Left forelimb (tissue), 1 donor: ENCODE measurements at regions not wholly inside any gene's neighbourhood (a gene's known extent, or its start where the extent isn't known, plus 50 kb on each side); places are given as distances from the start of the nearest gene placed in this dataset.
"Not testable (repeated sequence)": the region's sequence is repeated elsewhere in the genome, so short reads cannot be mapped to it uniquely, and the experiment has no call there.

Source experiments
- DNase-seq: peaks from one replicate; pipeline ENCODE4 v3.0.0-alpha.2; 2018; ENCODE audit warnings: low spot score

GRCh38 chr7:82701949-82702348, 258.4 kb upstream of the CACNA2D1 start:
- no peak for DNase-seq

DNA sequence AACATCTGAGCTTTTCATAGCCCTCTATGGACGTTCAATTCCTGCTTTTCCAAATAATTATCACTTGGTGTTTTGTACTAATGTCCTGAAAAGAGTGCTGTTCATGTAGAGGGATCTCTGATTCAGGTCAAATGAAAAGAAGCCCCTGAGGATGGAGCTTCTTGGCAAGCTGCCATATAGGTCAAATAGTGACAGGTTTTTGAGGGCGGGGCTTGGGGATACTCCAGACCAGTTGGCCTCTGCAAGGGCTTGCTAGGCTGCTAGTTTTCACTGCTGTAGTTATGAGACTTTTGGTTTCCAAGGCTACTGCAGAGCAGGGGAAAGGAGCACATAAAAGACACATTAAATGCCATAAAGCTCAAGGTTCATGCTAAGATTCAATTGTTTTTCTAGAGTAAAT, 257.2 kb upstream of the CACNA2D1 start:
- DNase-seq, result no peak

DNA sequence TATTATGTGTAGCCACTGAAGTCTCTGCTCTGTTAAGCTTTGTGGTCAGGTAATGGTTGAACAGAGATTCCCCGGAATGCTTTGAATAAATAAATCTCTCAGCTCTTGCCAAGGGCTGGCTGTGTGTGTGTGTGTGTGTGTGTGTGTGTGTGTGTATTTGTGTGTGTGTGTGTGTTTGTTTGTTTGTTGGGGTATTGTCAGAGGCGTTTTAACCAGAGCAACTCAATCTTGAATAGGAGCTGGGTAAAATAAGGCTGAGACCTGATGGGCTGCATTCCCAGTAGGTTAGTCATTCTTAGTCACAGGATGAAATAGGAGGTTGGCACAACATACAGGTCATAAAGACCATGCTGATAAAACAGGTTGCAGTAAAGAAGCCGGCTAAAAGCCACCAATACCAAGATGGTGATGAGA, 256.2 kb upstream of the CACNA2D1 start:
- no peak for DNase-seq

GRCh38 chr7:82697897-82698296, 254.3 kb upstream of the CACNA2D1 start:
- no peak for DNase-seq

GRCh38 chr7:82696631-82697030, 253.1 kb upstream of the CACNA2D1 start:
- no peak for DNase-seq

DNA sequence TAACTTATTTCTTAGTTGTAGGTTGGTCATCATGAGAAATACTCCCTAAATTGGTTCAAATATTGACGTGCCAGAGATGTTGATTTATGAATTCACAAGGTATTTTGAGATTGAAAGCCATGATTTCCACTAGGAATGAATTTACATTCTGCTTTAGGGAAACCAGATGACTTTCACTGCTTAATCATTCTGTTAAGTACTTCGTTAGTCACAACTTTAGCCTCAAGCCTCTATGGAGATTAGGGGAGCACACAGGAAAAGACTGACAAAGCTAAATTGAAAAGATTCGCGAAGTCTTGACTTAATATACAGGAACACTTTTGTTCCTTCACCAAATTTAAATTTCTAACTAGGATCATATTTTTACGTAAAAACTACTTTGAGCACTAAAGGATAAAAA, 250.4 kb upstream of the CACNA2D1 start:
- DNase-seq, result no peak

DNA sequence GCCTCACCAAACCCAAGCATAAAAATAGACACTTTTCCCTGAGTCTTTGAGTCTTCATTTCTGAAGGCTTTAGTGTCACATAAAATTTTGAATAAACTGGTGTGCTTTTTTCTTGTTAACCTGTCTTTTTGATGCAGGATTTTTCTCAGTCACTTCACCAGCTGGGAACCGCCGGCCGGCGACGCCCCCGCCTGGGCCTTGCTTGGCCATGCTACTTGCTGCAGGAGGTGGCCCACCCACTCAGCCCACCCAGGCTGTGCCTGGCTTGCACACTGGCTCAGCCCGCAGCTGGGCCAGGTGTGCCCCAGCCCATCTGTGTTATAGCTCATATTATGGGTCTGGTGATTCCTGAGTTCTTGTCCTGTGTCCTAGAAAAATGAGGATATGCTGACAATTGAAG, 247.4 kb upstream of the CACNA2D1 start:
- no peak for DNase-seq

- DNase-seq, result no peak
These were observed 241.6 kb upstream of the CACNA2D1 start for GRCh38 chr7:82685214-82685613.

DNA sequence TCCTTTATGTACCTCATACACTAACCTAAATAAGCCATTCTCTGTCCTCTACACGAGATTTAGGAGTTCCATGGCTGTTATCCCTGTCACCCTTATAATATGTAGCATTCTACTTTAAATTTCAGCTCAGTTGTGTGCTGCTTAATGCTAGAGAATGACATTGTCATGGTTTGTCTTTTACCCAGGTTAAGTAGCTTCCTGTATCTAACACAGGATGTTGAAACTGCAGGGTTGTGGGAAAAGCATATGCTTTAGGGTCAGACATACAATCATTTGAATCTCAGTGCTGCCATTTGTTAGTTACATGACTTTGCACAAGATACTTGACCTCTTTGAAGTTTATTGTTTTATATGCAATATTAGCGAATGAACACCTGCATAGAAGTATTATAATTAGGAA, 235.1 kb upstream of the CACNA2D1 start:
- DNase-seq, result no peak

DNA sequence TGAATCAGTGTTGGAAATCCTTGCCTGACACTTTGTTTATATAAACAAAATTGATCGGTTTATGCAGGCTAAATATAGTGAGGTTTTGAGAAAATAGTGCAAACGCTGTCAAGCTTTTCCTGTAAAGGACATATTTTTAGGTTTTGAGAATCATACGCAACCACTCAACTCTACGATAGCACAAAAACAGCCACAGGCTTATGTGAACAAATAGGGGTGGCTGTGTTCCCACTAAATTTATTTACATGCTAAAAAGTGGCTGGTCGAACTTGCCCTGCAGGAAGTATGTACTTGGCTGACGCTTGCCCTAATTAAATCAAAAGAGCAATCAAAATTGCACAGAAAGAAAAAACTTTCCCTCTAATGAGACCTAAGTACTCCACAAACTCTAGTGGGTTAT, 234.7 kb upstream of the CACNA2D1 start:
- DNase-seq, result no peak

DNA sequence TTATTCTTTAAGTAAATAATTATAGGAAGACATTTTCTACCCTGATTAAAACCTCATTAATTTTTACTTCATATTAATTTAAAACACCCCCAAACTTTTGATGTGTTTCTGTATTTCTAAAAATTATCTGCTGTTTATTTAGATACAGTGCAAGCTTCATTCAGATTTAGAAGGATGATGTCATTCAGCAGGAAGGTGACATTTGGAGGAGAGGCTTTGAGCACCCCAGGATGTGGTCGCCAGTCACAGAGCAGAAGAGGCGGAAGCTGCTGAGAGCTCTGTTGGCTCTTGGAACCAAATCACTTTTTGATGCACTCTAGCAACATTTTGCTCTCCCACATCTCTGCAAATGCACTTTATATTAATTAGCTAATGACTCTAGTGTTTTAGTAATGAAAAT, 233.9 kb upstream of the CACNA2D1 start:
- DNase-seq, result no peak

- no peak for DNase-seq
These were observed 233.3 kb upstream of the CACNA2D1 start for GRCh38 chr7:82676777-82677463.

DNA sequence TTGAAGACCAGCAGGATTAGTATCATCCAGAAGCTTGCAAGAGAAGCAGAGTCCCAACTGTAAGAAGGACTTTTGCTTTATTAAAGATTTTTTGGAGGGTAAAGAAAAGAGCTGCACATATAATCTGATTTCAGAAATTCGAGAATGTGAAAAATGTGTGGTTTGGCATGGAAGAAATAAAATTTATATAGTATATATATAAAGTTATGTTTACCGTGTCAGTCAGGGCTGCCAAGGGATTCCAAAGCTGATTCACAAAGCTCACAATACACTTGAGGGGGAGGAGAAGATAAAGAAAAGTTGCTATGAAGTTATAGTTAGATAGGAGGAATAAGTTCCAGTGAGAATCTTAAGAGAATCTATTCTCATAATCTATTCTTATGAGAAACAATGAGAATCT, 231.8 kb upstream of the CACNA2D1 start:
- DNase-seq, result no peak

DNA sequence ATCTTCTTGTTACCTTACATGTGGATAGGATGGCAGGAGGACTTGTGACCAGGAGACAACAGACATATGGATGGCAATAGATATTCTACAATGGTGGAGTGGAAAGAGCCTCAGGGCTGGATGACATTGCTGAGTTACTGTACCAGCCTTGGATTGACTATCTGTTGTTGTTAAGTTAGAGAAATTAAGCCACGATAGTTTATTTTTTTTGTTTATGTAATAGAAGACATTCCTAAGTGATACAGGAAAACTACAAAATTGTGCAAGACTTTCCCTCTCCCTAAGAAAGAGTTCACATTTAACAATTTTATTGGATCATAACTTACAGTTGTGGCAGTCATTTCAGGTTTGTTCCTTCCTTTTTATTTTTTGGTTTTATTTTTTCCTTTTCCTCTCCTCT, 230.7 kb upstream of the CACNA2D1 start:
- DNase-seq, result no peak

DNA sequence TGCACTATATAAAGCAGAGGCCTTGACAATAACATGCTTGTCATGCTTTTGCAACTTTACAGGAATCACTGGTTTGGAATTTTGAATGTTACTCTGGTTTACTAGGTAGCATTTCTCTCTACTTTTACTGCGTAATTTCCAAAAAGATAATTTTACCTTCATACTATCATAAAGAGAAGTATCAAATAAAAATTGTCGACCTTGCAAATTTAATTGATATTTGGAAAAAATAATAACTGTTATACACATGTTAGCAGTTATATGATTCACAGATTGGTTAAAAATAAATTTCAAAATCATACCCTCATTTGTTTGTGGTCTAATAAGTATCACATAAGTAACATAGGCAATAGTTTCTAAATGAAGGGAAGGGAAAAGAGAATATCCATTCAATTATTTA, 228.5 kb upstream of the CACNA2D1 start:
- no peak for DNase-seq

DNA sequence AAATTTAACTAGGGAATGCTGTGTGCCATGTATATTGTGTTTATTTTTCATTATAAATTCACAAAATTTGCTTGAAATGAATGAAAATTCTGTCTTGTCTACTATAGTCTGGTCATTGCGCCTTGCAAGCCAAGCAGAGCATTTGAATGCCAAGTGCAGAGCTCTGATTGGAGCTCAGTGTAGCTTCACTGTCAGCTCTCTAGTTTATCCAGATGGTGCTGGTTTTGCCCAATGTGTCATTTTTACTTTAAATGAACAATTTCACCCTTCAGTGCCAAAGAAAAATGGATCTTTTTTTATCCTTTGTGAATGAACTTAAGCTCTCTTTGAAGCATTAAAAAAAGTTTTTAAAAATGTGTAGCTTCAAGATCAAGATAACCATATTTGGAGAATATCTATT, 225.6 kb upstream of the CACNA2D1 start:
- DNase-seq, result no peak

DNA sequence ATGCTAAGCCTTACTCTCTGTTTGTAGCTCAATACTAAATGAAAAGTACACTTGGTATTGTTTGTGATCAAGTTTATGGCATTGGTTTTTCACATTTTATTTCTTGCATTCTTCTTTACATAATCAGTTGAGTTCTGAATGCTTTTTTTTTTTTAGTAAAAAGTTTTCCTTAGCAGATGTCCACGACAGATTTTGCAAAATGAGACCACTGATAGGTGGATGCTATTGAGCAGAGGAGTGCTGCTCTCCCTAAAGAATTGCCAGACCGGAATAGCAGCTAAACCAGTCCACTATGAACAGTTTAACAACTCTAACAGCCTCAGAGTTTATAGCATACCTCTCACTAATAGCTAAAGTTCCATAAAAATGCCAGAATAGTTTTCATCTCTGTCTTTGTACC, 225.1 kb upstream of the CACNA2D1 start:
- DNase-seq, result no peak

DNA sequence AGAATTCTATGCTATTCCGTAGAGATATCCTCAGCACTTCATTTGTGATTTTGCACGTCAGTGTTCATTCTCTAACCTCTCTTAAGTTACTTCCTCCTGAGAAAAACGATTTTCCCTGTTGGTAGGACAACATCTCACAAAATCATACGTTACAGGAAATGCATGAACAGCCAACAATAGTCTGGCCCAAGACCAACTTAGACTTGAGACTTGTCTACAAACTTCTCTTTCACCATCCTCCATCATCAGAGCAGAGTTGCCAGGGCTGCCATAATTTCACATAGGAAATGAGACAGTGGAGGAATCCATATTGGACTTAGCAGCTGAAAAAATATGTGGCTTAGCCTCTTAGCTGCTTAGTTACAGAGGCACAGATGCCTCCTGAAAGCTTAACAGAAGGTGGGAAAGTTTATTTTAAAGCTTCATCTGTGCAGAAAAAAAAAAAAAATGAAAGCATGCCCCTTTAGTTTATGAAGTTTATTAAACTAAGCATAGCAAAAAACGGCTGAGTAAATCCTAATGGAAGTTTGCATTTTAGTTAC, 222.5 kb upstream of the CACNA2D1 start:
- DNase-seq, result no peak

GRCh38 chr7:82655965-82656364, 212.4 kb upstream of the CACNA2D1 start:
- no peak for DNase-seq

- not testable (repeated sequence) for DNase-seq
These were observed 206.5 kb upstream of the CACNA2D1 start for GRCh38 chr7:82650095-82650494.

DNA sequence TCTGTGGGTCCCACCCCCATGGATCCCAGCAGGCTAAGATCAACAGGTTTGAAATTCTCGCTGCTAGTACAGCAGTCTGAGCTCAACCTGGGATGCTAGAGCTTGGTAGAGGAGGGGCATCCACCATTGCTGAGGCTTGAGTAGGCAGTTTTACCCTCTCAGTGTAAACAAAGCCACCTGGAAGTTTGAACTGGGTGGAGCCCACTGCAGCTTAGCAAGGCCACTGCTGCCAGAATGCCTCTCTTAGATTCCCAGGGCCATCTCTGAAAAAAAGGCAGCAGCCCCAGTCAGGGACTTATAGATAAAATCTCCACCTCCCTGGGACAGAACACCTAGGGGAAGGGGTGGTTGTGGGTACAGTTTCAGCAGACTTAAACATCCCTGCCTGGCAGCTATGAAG, 190.0 kb upstream of the CACNA2D1 start:
- DNase-seq, result no peak

DNA sequence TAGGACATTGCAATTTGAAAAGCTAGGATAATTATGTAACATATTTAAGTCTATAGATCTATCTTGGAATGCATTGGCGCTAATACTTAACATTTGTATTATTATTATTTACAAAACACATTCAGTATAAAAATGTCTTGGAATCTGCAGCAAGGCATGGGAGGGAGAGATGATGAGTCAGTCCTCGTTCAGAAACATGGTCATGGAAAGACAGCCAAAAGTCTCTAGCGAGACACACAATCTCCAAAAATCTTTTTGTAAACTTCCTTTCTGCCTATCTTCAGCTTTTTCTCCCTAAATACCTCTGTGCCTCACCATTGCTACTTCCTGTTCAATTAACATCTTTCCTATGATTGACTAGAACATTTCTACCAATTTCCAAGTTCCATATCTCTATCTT, 188.4 kb upstream of the CACNA2D1 start:
- DNase-seq, result no peak

DNA sequence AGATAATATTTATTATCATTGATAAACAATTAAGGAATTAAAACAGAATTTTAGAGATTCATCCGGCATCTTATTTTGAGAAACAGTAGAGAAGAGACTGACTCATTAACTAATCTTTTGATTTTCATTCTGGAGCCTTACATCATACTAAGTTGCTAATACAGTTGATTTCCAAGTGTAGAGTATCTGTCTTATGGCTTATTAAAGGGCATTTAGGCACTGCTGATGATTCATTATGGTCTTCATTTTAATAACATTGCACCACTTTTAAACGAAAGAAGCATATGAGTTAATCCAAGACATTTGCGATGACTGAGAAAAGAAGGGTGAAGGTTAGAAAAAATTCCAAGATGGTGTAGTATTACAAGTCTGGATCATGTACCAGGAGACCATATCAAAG, 186.0 kb upstream of the CACNA2D1 start:
- no peak for DNase-seq

- no peak for DNase-seq
These were observed 181.8 kb upstream of the CACNA2D1 start for GRCh38 chr7:82625377-82625776.
